HL-60 (cell line): ENCODE measurements at regions not wholly inside any gene's neighbourhood (a gene's known extent, or its start where the extent isn't known, plus 50 kb on each side); places are given as distances from the start of the nearest gene placed in this dataset.

Source experiments
- DNase-seq, 2 experiments: peaks; one replicate each; pipeline ENCODE4 v3.0.0-alpha.2; 2010 to 2020; ENCODE audit warnings: low read depth in 1 of 2, low spot score in 1 of 2
- H3K27ac ChIP-seq: fragments of 250-450 bp; sonication (Bioruptor Pico); replicated peaks from 2 replicates; pipeline ENCODE4 v1.5.1; 2020; ENCODE audit warnings: mild to moderate bottlenecking, moderate library complexity
- H3K27me3 ChIP-seq: fragments of 250-450 bp; sonication (Bioruptor Pico); 2 replicates; pipeline ENCODE4 v1.5.1; 2021; ENCODE audit warnings: mild to moderate bottlenecking, moderate library complexity; ENCODE audit not compliant: insufficient read depth, poor library complexity, severe bottlenecking
- H3K4me3 ChIP-seq: replicated peaks from 2 replicates; pipeline ENCODE4 v1.5.1; 2011; ENCODE audit warnings: mild to moderate bottlenecking, control low read depth, low read length; ENCODE audit not compliant: insufficient read depth
- GABPA ChIP-seq: IDR thresholded peaks from 2 replicates; pipeline ENCODE4 v1.6.1; 2012; ENCODE audit warnings: low read depth
- POLR2AphosphoS5 ChIP-seq: IDR thresholded peaks from 2 replicates; pipeline ENCODE4 v1.6.1; 2012; ENCODE audit warnings: low read depth
- REST ChIP-seq: IDR thresholded peaks from 2 replicates; pipeline ENCODE4 v1.6.1; 2012; ENCODE audit warnings: low read depth; ENCODE audit not compliant: insufficient replicate concordance
- SPI1 ChIP-seq: IDR thresholded peaks from 2 replicates; pipeline ENCODE4 v1.6.1; 2012; ENCODE audit warnings: low read depth, mild to moderate bottlenecking, borderline replicate concordance
- TF ChIP-seq, protein P1 (sequence below): IDR thresholded peaks from one replicate; pipeline ENCODE4 v1.5.1; 2011; ENCODE audit warnings: low read length, control low read depth, inconsistent platforms; ENCODE audit not compliant: insufficient read depth

- no peak overlapping the region for H3K4me3 ChIP-seq
- no peak overlapping the region for H3K27ac ChIP-seq
- TF ChIP-seq, protein P1, sequence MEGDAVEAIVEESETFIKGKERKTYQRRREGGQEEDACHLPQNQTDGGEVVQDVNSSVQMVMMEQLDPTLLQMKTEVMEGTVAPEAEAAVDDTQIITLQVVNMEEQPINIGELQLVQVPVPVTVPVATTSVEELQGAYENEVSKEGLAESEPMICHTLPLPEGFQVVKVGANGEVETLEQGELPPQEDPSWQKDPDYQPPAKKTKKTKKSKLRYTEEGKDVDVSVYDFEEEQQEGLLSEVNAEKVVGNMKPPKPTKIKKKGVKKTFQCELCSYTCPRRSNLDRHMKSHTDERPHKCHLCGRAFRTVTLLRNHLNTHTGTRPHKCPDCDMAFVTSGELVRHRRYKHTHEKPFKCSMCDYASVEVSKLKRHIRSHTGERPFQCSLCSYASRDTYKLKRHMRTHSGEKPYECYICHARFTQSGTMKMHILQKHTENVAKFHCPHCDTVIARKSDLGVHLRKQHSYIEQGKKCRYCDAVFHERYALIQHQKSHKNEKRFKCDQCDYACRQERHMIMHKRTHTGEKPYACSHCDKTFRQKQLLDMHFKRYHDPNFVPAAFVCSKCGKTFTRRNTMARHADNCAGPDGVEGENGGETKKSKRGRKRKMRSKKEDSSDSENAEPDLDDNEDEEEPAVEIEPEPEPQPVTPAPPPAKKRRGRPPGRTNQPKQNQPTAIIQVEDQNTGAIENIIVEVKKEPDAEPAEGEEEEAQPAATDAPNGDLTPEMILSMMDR, result no peak
- TF ChIP-seq POLR2AphosphoS5 (no peak), SPI1 (no peak), GABPA (no peak), REST (no peak)
- no peaks in the 10 kb centered on the region for H3K27me3 ChIP-seq
- no peak for DNase-seq
Observed at GRCh38 chr1:184283999-184284398, 102.8 kb upstream of the C1orf21 start.

- Histone ChIP-seq H3K27ac (no peak overlapping the region), H3K4me3 (no peak overlapping the region), H3K27me3 (no peaks in the 10 kb centered on the region)
- TF ChIP-seq POLR2AphosphoS5 (no peak), REST (no peak), SPI1 (no peak), GABPA (no peak)
- TF ChIP-seq, protein P1, result no peak
- DNase-seq, result no peak
Observed at GRCh38 chr1:184284900-184285299, 101.9 kb upstream of the C1orf21 start.

DNA sequence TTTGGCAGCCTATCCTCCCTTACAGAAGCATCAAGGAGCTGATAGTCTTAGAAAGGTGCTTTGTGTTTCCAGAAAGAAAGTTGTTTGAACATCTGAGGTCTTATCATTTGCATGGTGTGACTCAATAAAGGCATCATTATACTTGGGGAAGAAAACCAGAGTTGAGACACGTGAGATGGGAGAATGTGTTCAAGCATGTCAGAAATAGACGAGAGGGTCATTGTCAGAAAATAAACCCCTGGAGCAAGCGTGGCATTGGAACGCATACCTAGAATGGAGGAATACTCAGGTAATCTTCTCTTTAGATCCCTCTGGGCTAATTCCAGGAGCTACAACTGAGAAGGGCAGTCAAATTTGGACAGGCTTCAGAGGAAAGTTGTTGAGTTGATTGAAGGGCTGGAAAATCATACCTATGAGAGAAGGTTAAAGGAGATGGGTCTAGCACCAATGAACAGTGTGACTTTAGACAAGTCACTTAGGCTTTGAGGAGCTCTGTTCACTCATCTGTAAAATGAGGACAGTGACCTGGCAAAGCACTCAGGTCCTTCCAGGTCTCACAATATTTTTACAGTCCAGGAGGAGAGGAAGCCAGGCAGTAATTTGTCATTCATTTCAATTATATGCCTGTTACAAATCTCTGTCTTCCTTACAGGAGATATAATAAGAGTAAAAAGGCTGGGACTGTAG is 101.3 kb upstream of the C1orf21 start:
- no peak for DNase-seq
- Histone ChIP-seq H3K27me3 (no peaks in the 10 kb centered on the region), H3K4me3 (no peak overlapping the region), H3K27ac (no peak overlapping the region)
- TF ChIP-seq REST (no peak), GABPA (no peak), POLR2AphosphoS5 (no peak), SPI1 (no peak)
- TF ChIP-seq, protein P1, result no peak
